Brain microvascular endothelial cell (primary cell): ENCODE measurements at regions not wholly inside any gene's neighbourhood (a gene's known extent, or its start where the extent isn't known, plus 50 kb on each side); places are given as distances from the start of the nearest gene placed in this dataset.

ENCODE experiments used
- DNase-seq: peaks from one replicate; pipeline ENCODE4 v3.0.0-alpha.2; 2020
- H3K27ac ChIP-seq: fragments of 250-450 bp; sonication (Bioruptor Pico); 2 replicates; pipeline ENCODE4 v1.5.1; 2020; ENCODE audit warnings: mild to moderate bottlenecking, moderate library complexity
- H3K27me3 ChIP-seq: fragments of 250-450 bp; sonication (Bioruptor Pico); replicated peaks from 2 replicates; pipeline ENCODE4 v1.5.1; 2020; ENCODE audit warnings: mild to moderate bottlenecking
- H3K36me3 ChIP-seq: fragments of 250-450 bp; sonication (Bioruptor Pico); replicated peaks from 2 replicates; pipeline ENCODE4 v1.5.1; 2020; ENCODE audit warnings: mild to moderate bottlenecking
- H3K4me3 ChIP-seq: 2 replicates; pipeline ENCODE4 v1.5.1; 2011; ENCODE audit warnings: low read depth, mild to moderate bottlenecking, control low read depth, low read length, moderate library complexity
- CTCF ChIP-seq: IDR thresholded peaks from 2 replicates; pipeline ENCODE4 v1.5.1; 2011; ENCODE audit warnings: low read depth, mild to moderate bottlenecking, moderate library complexity, low read length, control low read depth, inconsistent platforms; ENCODE audit errors: missing control alignments
- in situ Hi-C: cut with HindIII; loops from 2 replicates; pipeline ENCODE4 v1.10.0; 2017; ENCODE audit warnings: low sequenced_read_pairs, low pct_ligation_motif_present

DNA sequence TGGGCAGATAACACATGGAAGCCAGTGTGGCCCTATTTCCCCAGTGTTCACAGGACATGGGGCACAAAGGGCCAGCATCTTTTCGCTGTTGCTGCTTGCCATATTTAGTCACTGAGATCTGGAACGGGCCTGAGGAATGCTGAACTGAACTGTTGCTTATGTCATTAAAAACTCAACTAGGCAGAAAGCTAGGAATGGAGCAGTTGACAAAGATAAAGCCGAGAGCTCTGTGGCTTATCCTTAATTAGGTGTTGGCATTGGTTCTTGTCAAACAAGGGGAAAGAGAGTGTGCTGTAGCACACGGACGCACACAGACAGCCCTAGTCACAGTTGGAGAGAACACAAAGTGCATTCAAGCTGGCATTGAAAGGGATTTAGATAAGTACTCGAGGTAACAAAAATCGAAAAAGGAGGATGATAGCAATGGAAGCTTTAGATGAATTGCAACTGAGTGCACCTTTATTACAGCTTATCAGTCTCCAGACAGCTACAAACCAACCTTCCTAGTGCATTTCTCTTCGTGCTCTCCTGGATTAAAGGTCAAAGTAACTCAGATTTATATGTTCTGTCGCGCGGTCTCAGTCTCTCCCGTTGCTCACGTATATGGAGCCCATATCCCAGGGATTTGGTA, 450.2 kb upstream of the ZNF608 start:
- no peak for TF ChIP-seq CTCF
- H3K36me3 ChIP-seq = no peaks in the 10 kb centered on the region

GRCh38 chr5:125197321-125197720, 450.9 kb upstream of the ZNF608 start:
- in situ Hi-C loops = no loop called here
- DNase-seq = no peak
- no peak overlapping the region for H3K27ac ChIP-seq
- H3K27me3 ChIP-seq = no peaks in the 10 kb centered on the region
- no peaks in the 10 kb centered on the region for H3K36me3 ChIP-seq
- TF ChIP-seq CTCF = no peak
- no peak overlapping the region for H3K4me3 ChIP-seq

More for the DNA sequence above, 450.2 kb upstream of the ZNF608 start:
- Histone ChIP-seq H3K4me3 (no peak overlapping the region), H3K27ac (no peak overlapping the region), H3K27me3 (no peaks in the 10 kb centered on the region)
- no peak for DNase-seq
- in situ Hi-C loops = no loop called here

GRCh38 chr5:125198270-125198974, 452.0 kb upstream of the ZNF608 start:
- no peak for TF ChIP-seq CTCF
- DNase-seq = peak; percentile 91
- no peaks in the 10 kb centered on the region for H3K36me3 ChIP-seq

DNA sequence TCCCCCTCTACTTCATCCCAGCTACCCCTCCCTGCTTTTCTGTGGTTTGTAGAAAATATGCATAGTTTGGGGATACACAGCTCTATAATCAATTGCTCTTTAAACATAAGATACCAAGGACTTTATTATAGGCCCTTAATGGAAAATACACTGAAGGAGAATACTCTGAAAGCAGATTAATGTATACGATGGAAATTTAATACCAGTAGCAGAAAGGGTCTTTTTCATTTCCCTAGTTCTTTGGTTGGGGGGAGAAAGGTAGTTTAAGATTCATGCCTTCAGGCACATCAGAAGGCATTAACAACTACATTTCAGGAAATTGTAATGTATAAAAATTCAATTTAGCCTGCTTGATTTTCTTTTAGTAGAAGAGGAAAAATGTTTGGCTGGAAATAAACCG, 452.9 kb upstream of the ZNF608 start:
- Histone ChIP-seq H3K4me3 (no peak overlapping the region), H3K36me3 (no peaks in the 10 kb centered on the region), H3K27me3 (no peaks in the 10 kb centered on the region), H3K27ac (no peak overlapping the region)
- in situ Hi-C loops = no loop called here
- TF ChIP-seq CTCF = no peak
- no peak for DNase-seq

More at GRCh38 chr5:125198270-125198974, 452.0 kb upstream of the ZNF608 start:
- in situ Hi-C loops = no loop called here
- Histone ChIP-seq H3K4me3 (no peak overlapping the region), H3K27ac (no peak overlapping the region), H3K27me3 (no peaks in the 10 kb centered on the region)

GRCh38 chr5:125199968-125200865, 453.8 kb upstream of the ZNF608 start:
- Histone ChIP-seq H3K4me3 (peak overlapping the region; percentile 37), H3K36me3 (no peaks in the 10 kb centered on the region), H3K27ac (no peak overlapping the region), H3K27me3 (no peaks in the 10 kb centered on the region)
- TF ChIP-seq CTCF = no peak
- DNase-seq = no peak
- in situ Hi-C loops = no loop called here
